Neural progenitor cell (in vitro differentiated cells): ENCODE measurements at regions not wholly inside any gene's neighbourhood (a gene's known extent, or its start where the extent isn't known, plus 50 kb on each side); places are given as distances from the start of the nearest gene placed in this dataset.

Experiments used
- EZH2 ChIP-seq: fragments of 200-600 bp; sonication (generic); IDR thresholded peaks from 2 replicates; pipeline ENCODE4 v1.6.1; 2017; ENCODE audit warnings: antibody characterized with exemption, mild to moderate bottlenecking, moderate library complexity
- TF ChIP-seq, protein P1 (sequence below): fragments of 200-600 bp; sonication (generic); IDR thresholded peaks from 2 replicates; pipeline ENCODE4 v1.5.1; 2017; ENCODE audit warnings: antibody characterized with exemption, mild to moderate bottlenecking

DNA sequence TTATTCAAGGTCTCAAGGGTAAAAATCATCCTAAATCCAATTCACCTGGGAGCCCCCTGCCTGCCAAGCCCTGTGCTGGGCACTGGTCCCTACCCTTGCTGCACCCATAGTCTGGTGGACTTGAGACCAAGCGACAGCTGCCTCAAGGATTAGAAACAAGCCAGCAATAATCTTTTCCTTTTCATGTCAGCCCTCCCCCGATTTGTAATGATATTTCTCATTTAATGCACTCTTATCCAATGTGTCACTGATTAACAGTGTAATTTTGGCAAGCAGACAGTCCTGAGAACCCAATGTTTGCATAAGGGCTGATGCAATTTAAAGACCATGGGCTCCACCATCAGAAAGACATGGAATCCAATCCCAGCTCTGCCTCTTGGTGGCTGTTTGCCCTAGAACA, 108.9 kb downstream of the ACTL7B start:
- TF ChIP-seq, protein P1, sequence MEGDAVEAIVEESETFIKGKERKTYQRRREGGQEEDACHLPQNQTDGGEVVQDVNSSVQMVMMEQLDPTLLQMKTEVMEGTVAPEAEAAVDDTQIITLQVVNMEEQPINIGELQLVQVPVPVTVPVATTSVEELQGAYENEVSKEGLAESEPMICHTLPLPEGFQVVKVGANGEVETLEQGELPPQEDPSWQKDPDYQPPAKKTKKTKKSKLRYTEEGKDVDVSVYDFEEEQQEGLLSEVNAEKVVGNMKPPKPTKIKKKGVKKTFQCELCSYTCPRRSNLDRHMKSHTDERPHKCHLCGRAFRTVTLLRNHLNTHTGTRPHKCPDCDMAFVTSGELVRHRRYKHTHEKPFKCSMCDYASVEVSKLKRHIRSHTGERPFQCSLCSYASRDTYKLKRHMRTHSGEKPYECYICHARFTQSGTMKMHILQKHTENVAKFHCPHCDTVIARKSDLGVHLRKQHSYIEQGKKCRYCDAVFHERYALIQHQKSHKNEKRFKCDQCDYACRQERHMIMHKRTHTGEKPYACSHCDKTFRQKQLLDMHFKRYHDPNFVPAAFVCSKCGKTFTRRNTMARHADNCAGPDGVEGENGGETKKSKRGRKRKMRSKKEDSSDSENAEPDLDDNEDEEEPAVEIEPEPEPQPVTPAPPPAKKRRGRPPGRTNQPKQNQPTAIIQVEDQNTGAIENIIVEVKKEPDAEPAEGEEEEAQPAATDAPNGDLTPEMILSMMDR: no peak
- no peak for TF ChIP-seq EZH2
